Neural progenitor cell (in vitro differentiated cells): ENCODE measurements at regions not wholly inside any gene's neighbourhood (a gene's known extent, or its start where the extent isn't known, plus 50 kb on each side); places are given as distances from the start of the nearest gene placed in this dataset.

Source experiments
- CTCF ChIP-seq: fragments of 200-600 bp; sonication (generic); IDR thresholded peaks from 2 replicates; pipeline ENCODE4 v1.5.1; 2017; ENCODE audit warnings: antibody characterized with exemption, mild to moderate bottlenecking
- EZH2 ChIP-seq: fragments of 200-600 bp; sonication (generic); IDR thresholded peaks from 2 replicates; pipeline ENCODE4 v1.6.1; 2017; ENCODE audit warnings: antibody characterized with exemption, mild to moderate bottlenecking, moderate library complexity

- TF ChIP-seq CTCF (no peak), EZH2 (no peak)
Observed at GRCh38 chr2:51789918-51790317, 758.0 kb upstream of the NRXN1 start.
